HEK293 (cell line): ENCODE measurements at regions not wholly inside any gene's neighbourhood (a gene's known extent, or its start where the extent isn't known, plus 50 kb on each side); places are given as distances from the start of the nearest gene placed in this dataset.

Source experiments
- CTCF ChIA-PET: fragments of 350-600 bp; formaldehyde crosslinking; extraction: SDS; loops from one replicate; lab custom pipeline; 2021; ENCODE audit warnings: antibody characterized with exemption; lab: Yijun Ruan, JAX
- POLR2A ChIA-PET: fragments of 300-600 bp; formaldehyde crosslinking; extraction: SDS; loops from one replicate; lab custom pipeline; 2020; ENCODE audit warnings: antibody characterized with exemption, inconsistent platforms; lab: Yijun Ruan, JAX
- H3K27ac ChIP-seq: fragments of 200-500 bp; sonication (Bioruptor generic); 2 replicates; pipeline ENCODE4 v1.5.1; 2014; ENCODE audit warnings: low read depth, low read length, control low read depth, inconsistent platforms; ENCODE audit errors: extremely low read depth
- H3K36me3 ChIP-seq, 2 experiments: fragments of 200-500 bp in 1 of 2; sonication (Bioruptor generic) in 1 of 2; 1 replicate in 1 of 2; 2 replicates in 1 of 2; pipeline ENCODE4 v1.5.1; 2014 to 2017; ENCODE audit warnings: inconsistent platforms in 2 of 2, low read length in 2 of 2; ENCODE audit not compliant: control insufficient read depth in 2 of 2, insufficient read depth in 1 of 2
- H3K4me1 ChIP-seq: fragments of 200-500 bp; sonication (Bioruptor generic); 2 replicates; pipeline ENCODE4 v1.5.1; 2014; ENCODE audit warnings: mild to moderate bottlenecking, low read length, inconsistent platforms; ENCODE audit not compliant: control insufficient read depth, insufficient read depth
- H3K4me3 ChIP-seq: 2 replicates; pipeline ENCODE4 v1.5.1; 2011; ENCODE audit warnings: low read depth, mild to moderate bottlenecking, control low read depth, low read length, moderate library complexity
- H3K9me3 ChIP-seq: fragments of 200-500 bp; sonication (Bioruptor generic); 2 replicates; pipeline ENCODE4 v1.5.1; 2014; ENCODE audit warnings: low read depth, low read length, inconsistent platforms; ENCODE audit not compliant: control insufficient read depth, insufficient read depth
- KLF10 ChIP-seq: fragments of 450-650 bp; IDR thresholded peaks from 2 replicates; pipeline ENCODE4 v1.5.1; 2018; ENCODE audit warnings: missing biosample characterization, mild to moderate bottlenecking, missing genetic modification characterization
- KLF17 ChIP-seq: fragments of 450-650 bp; formaldehyde crosslinking; IDR thresholded peaks from 2 replicates; pipeline ENCODE4 v1.5.1; 2016; ENCODE audit warnings: missing biosample characterization, missing genetic modification characterization
- OSR2 ChIP-seq: fragments of 450-650 bp; formaldehyde crosslinking; IDR thresholded peaks from 2 replicates; pipeline ENCODE4 v1.5.1; 2016; ENCODE audit warnings: missing biosample characterization, missing genetic modification characterization
- PBX3 ChIP-seq: sonication (generic); formaldehyde crosslinking; IDR thresholded peaks from 2 replicates; pipeline ENCODE4 v1.8.1; 2022; ENCODE audit warnings: mild to moderate bottlenecking, moderate library complexity, missing genetic modification reagents
- WT1 ChIP-seq: fragments of 450-650 bp; formaldehyde crosslinking; IDR thresholded peaks from 2 replicates; pipeline ENCODE4 v1.5.1; 2016; ENCODE audit warnings: missing biosample characterization, missing genetic modification characterization
- ZBTB1 ChIP-seq: fragments of 450-650 bp; formaldehyde crosslinking; IDR thresholded peaks from 2 replicates; pipeline ENCODE4 v1.5.1; 2016; ENCODE audit warnings: missing biosample characterization, missing genetic modification characterization
- ZBTB49 ChIP-seq: fragments of 450-650 bp; formaldehyde crosslinking; IDR thresholded peaks from 2 replicates; pipeline ENCODE4 v1.5.1; 2016; ENCODE audit warnings: missing biosample characterization, missing genetic modification characterization, low read depth
- ZFHX2 ChIP-seq: fragments of 450-650 bp; formaldehyde crosslinking; conservative IDR thresholded peaks from 2 replicates; pipeline ENCODE4 v1.5.1; 2016; ENCODE audit warnings: missing biosample characterization, missing genetic modification characterization
- ZFP37 ChIP-seq: fragments of 450-650 bp; formaldehyde crosslinking; IDR thresholded peaks from 2 replicates; pipeline ENCODE4 v1.5.1; 2016; ENCODE audit warnings: missing biosample characterization, missing genetic modification characterization
- ZNF112 ChIP-seq: fragments of 450-650 bp; formaldehyde crosslinking; IDR thresholded peaks from 2 replicates; pipeline ENCODE4 v1.5.0; 2017; ENCODE audit warnings: missing biosample characterization, missing genetic modification characterization
- ZNF146 ChIP-seq: fragments of 450-650 bp; formaldehyde crosslinking; IDR thresholded peaks from 2 replicates; pipeline ENCODE4 v1.5.1; 2016; ENCODE audit warnings: missing biosample characterization, missing genetic modification characterization
- ZNF18 ChIP-seq: fragments of 450-650 bp; formaldehyde crosslinking; IDR thresholded peaks from 2 replicates; pipeline ENCODE4 v1.5.1; 2016; ENCODE audit warnings: missing biosample characterization, missing genetic modification characterization
- ZNF248 ChIP-seq: fragments of 450-650 bp; formaldehyde crosslinking; IDR thresholded peaks from 2 replicates; pipeline ENCODE4 v1.5.1; 2017; ENCODE audit warnings: missing biosample characterization, missing genetic modification characterization
- ZNF26 ChIP-seq: fragments of 450-650 bp; formaldehyde crosslinking; IDR thresholded peaks from 2 replicates; pipeline ENCODE4 v1.5.1; 2016; ENCODE audit warnings: missing biosample characterization, missing genetic modification characterization
- ZNF280D ChIP-seq: fragments of 450-650 bp; formaldehyde crosslinking; IDR thresholded peaks from 2 replicates; pipeline ENCODE4 v1.5.1; 2016; ENCODE audit warnings: missing biosample characterization, missing genetic modification characterization
- ZNF423 ChIP-seq: fragments of 450-650 bp; formaldehyde crosslinking; IDR thresholded peaks from 2 replicates; pipeline ENCODE4 v1.5.1; 2016; ENCODE audit warnings: missing biosample characterization, missing genetic modification characterization
- ZNF513 ChIP-seq: fragments of 450-650 bp; IDR thresholded peaks from 2 replicates; pipeline ENCODE4 v1.5.1; 2018; ENCODE audit warnings: missing biosample characterization, missing genetic modification characterization
- ZNF521 ChIP-seq: fragments of 450-650 bp; formaldehyde crosslinking; IDR thresholded peaks from 2 replicates; pipeline ENCODE4 v1.5.1; 2017; ENCODE audit warnings: missing biosample characterization, mild to moderate bottlenecking, missing genetic modification characterization
- ZNF585B ChIP-seq: fragments of 450-650 bp; formaldehyde crosslinking; IDR thresholded peaks from 2 replicates; pipeline ENCODE4 v1.5.1; 2016; ENCODE audit warnings: missing biosample characterization, missing genetic modification characterization
- ZNF76 ChIP-seq: fragments of 450-650 bp; formaldehyde crosslinking; IDR thresholded peaks from 2 replicates; pipeline ENCODE4; 2016; ENCODE audit warnings: low read depth, missing biosample characterization, missing genetic modification characterization, borderline replicate concordance
- ZNF777 ChIP-seq: fragments of 450-650 bp; formaldehyde crosslinking; IDR thresholded peaks from 2 replicates; pipeline ENCODE4 v1.5.1; 2017; ENCODE audit warnings: missing biosample characterization, missing genetic modification characterization, borderline replicate concordance
- ZNF785 ChIP-seq: fragments of 450-650 bp; formaldehyde crosslinking; IDR thresholded peaks from 2 replicates; pipeline ENCODE4 v1.5.1; 2016; ENCODE audit warnings: missing biosample characterization, missing genetic modification characterization
- ZSCAN23 ChIP-seq: fragments of 450-650 bp; formaldehyde crosslinking; IDR thresholded peaks from 2 replicates; pipeline ENCODE4 v1.5.1; 2016; ENCODE audit warnings: missing biosample characterization, missing genetic modification characterization
- ZSCAN30 ChIP-seq: fragments of 450-650 bp; IDR thresholded peaks from 2 replicates; pipeline ENCODE4 v1.5.1; 2018; ENCODE audit warnings: missing biosample characterization, mild to moderate bottlenecking, missing genetic modification characterization, moderate library complexity

GRCh38 chr2:118168615-118169014 is 80.3 kb downstream of the INSIG2 start:
- POLR2A ChIA-PET, result no interaction called here
- CTCF ChIA-PET, result no interaction called here
- H3K27ac ChIP-seq, result no peak overlapping the region
- no peaks in the 10 kb centered on the region for H3K36me3 ChIP-seq
- H3K9me3 ChIP-seq, result no peaks in the 10 kb centered on the region
- H3K4me3 ChIP-seq, result no peak overlapping the region
- no peaks in the 10 kb centered on the region for H3K4me1 ChIP-seq
- no peak for TF ChIP-seq ZFP37
- no peak for TF ChIP-seq ZNF513 (tag by site-specific recombination)
- no peak for TF ChIP-seq ZNF521 (tag by site-specific recombination)
- TF ChIP-seq ZSCAN23 (tag by site-specific recombination), result no peak
- no peak for TF ChIP-seq ZSCAN30 (tag by site-specific recombination)
- TF ChIP-seq OSR2, result no peak
- no peak for TF ChIP-seq ZNF26 (tag by site-specific recombination)
- TF ChIP-seq ZBTB1 (tag by site-specific recombination), result no peak
- no peak for TF ChIP-seq ZNF112 (tag by site-specific recombination)
- TF ChIP-seq WT1 (tag by site-specific recombination), result no peak
- no peak for TF ChIP-seq KLF10 (tag by site-specific recombination)
- no peak for TF ChIP-seq ZNF585B
- TF ChIP-seq ZNF777 (tag by site-specific recombination), result no peak
- TF ChIP-seq ZNF248 (tag by site-specific recombination), result no peak
- no peak for TF ChIP-seq ZBTB49
- no peak for TF ChIP-seq ZNF423 (tag by site-specific recombination)
- no peak for TF ChIP-seq ZNF18 (tag by site-specific recombination)
- TF ChIP-seq ZNF785 (tag by site-specific recombination), result no peak

- ChIA-PET CTCF (interaction anchor here (1.2 kb wide), 1 partner anchor 121 kb away, joined by 3 read pairs; no protein-coding TSS in a partner anchor), POLR2A (no interaction called here)
- Histone ChIP-seq H3K9me3 (no peaks in the 10 kb centered on the region), H3K27ac (no peak overlapping the region), H3K4me1 (no peaks in the 10 kb centered on the region), H3K4me3 (no peak overlapping the region), H3K36me3 (no peaks in the 10 kb centered on the region)
- TF ChIP-seq ZNF146 (tag by site-specific recombination) (no peak), PBX3 (CRISPR knock-in tag) (no peak), ZNF76 (tag by site-specific recombination) (no peak), ZNF280D (tag by site-specific recombination) (no peak), ZFHX2 (no peak), KLF17 (tag by site-specific recombination) (no peak)
Observed at GRCh38 chr2:118167026-118167425, 78.8 kb downstream of the INSIG2 start.
